ENCODE measurements at regions not wholly inside any gene's neighbourhood (a gene's known extent, or its start where the extent isn't known, plus 50 kb on each side); places are given as distances from the start of the nearest gene placed in this dataset.
A peak's percentile ranks its signal among the peaks of the same experiment; 100 is the strongest.

GRCh38 chr1:198888379-198888943 lies 249.6 kb downstream of the PTPRC start:
- H3K27me3 ChIP-seq (ENCODE audit: insufficient read depth, low read length) = no peaks in the 10 kb centered on the region
- DNase-seq (ENCODE audit: low read depth) (no peak), FAIRE-seq (peak; percentile 41)
- Mint-ChIP-seq H3K4me3 (ENCODE audit: unreplicated experiment) (no peak overlapping the region), H3K4me1 (ENCODE audit: low read depth, unreplicated experiment) (peaks cover 53% of the 10 kb centered on the region), H3K9me3 (ENCODE audit: unreplicated experiment) (peaks cover 1% of the 10 kb centered on the region), H3K27ac (ENCODE audit: unreplicated experiment) (no peak overlapping the region), H3K36me3 (ENCODE audit: low read depth, unreplicated experiment) (no peaks in the 10 kb centered on the region), H3K27me3 (ENCODE audit: low read depth, unreplicated experiment) (no peaks in the 10 kb centered on the region)
- peaks cover 13% of the 10 kb centered on the region for H3K36me3 ChIP-seq (ENCODE audit: insufficient read depth, low read length)
- no peaks in the 10 kb centered on the region for H3K9me3 ChIP-seq (ENCODE audit: insufficient read depth, low read depth, low read length)
- H4K20me1 ChIP-seq (ENCODE audit: insufficient read depth, low read length) = peaks cover 56% of the 10 kb centered on the region
- no peak overlapping the region for H3K27ac ChIP-seq (ENCODE audit: low read depth, low read length)
- H3K79me2 ChIP-seq (ENCODE audit: insufficient read depth, low read length) = peaks cover 97% of the 10 kb centered on the region
- no peak overlapping the region for H3K9ac ChIP-seq (ENCODE audit: low read length)
- no peak overlapping the region for H3K4me3 ChIP-seq (ENCODE audit: insufficient read depth, low read depth, low read length)
- H2AFZ ChIP-seq (ENCODE audit: low read depth, low read length) = no peak overlapping the region
- peak overlapping the region; percentile 2 for H3K4me2 ChIP-seq (ENCODE audit: low read length)
- peaks cover 35% of the 10 kb centered on the region for H3K4me1 ChIP-seq (ENCODE audit: insufficient read depth, low read length)
- TF ChIP-seq CTCF (IDR thresholded peaks at IDR 0.05; ENCODE audit: insufficient read depth, low read depth, low read length) = no peak

- peaks cover 1% of the 10 kb centered on the region for H3K9me3 Mint-ChIP-seq (ENCODE audit: unreplicated experiment)
- Histone ChIP-seq H3K9ac (ENCODE audit: low read length) (no peak overlapping the region), H3K4me1 (ENCODE audit: insufficient read depth, low read length) (peaks cover 41% of the 10 kb centered on the region), H4K20me1 (ENCODE audit: insufficient read depth, low read length) (peaks cover 60% of the 10 kb centered on the region), H3K27me3 (ENCODE audit: insufficient read depth, low read length) (no peaks in the 10 kb centered on the region), H3K27ac (ENCODE audit: low read depth, low read length) (no peak overlapping the region), H3K9me3 (ENCODE audit: insufficient read depth, low read depth, low read length) (no peaks in the 10 kb centered on the region), H3K4me2 (ENCODE audit: low read length) (no peak overlapping the region), H3K79me2 (ENCODE audit: insufficient read depth, low read length) (peaks cover 97% of the 10 kb centered on the region), H3K4me3 (ENCODE audit: insufficient read depth, low read depth, low read length) (no peak overlapping the region), H3K36me3 (ENCODE audit: insufficient read depth, low read length) (peaks cover 9% of the 10 kb centered on the region), H2AFZ (ENCODE audit: low read depth, low read length) (no peak overlapping the region)
- H3K4me3 Mint-ChIP-seq (ENCODE audit: unreplicated experiment) = no peak overlapping the region
- H3K4me1 Mint-ChIP-seq (ENCODE audit: low read depth, unreplicated experiment) = peaks cover 58% of the 10 kb centered on the region
- TF ChIP-seq EZH2 (IDR thresholded peaks at IDR 0.05; ENCODE audit: insufficient read depth, low read length) (no peak), CTCF (IDR thresholded peaks at IDR 0.05; ENCODE audit: insufficient read depth, low read depth, low read length) (no peak)
- DNase-seq (ENCODE audit: low read depth) (no peak), FAIRE-seq (no peak)
- no peaks in the 10 kb centered on the region for H3K36me3 Mint-ChIP-seq (ENCODE audit: low read depth, unreplicated experiment)
- H3K27ac Mint-ChIP-seq (ENCODE audit: unreplicated experiment) = no peak overlapping the region
- H3K27me3 Mint-ChIP-seq (ENCODE audit: low read depth, unreplicated experiment) = no peaks in the 10 kb centered on the region
Measured at GRCh38 chr1:198889101-198889500, 250.3 kb downstream of the PTPRC start.

- Histone ChIP-seq H3K27ac (ENCODE audit: low read depth, low read length) (peak overlapping the region; percentile 36), H3K4me1 (ENCODE audit: insufficient read depth, low read length) (peaks cover 43% of the 10 kb centered on the region), H3K36me3 (ENCODE audit: insufficient read depth, low read length) (peaks cover 8% of the 10 kb centered on the region), H3K4me3 (ENCODE audit: insufficient read depth, low read depth, low read length) (no peak overlapping the region), H4K20me1 (ENCODE audit: insufficient read depth, low read length) (peaks cover 60% of the 10 kb centered on the region), H3K79me2 (ENCODE audit: insufficient read depth, low read length) (peaks cover 97% of the 10 kb centered on the region), H3K27me3 (ENCODE audit: insufficient read depth, low read length) (no peaks in the 10 kb centered on the region), H3K9me3 (ENCODE audit: insufficient read depth, low read depth, low read length) (no peaks in the 10 kb centered on the region), H3K4me2 (ENCODE audit: low read length) (peak overlapping the region; percentile 52), H3K9ac (ENCODE audit: low read length) (no peak overlapping the region), H2AFZ (ENCODE audit: low read depth, low read length) (no peak overlapping the region)
- no peak for TF ChIP-seq CTCF (IDR thresholded peaks at IDR 0.05; ENCODE audit: insufficient read depth, low read depth, low read length)
- no peak for TF ChIP-seq EZH2 (IDR thresholded peaks at IDR 0.05; ENCODE audit: insufficient read depth, low read length)
- no peaks in the 10 kb centered on the region for H3K27me3 Mint-ChIP-seq (ENCODE audit: low read depth, unreplicated experiment)
- DNase-seq (ENCODE audit: low read depth) (no peak), FAIRE-seq (no peak)
- peaks cover 61% of the 10 kb centered on the region for H3K4me1 Mint-ChIP-seq (ENCODE audit: low read depth, unreplicated experiment)
- no peaks in the 10 kb centered on the region for H3K36me3 Mint-ChIP-seq (ENCODE audit: low read depth, unreplicated experiment)
- H3K4me3 Mint-ChIP-seq (ENCODE audit: unreplicated experiment) = no peak overlapping the region
- H3K9me3 Mint-ChIP-seq (ENCODE audit: unreplicated experiment) = no peaks in the 10 kb centered on the region
- H3K27ac Mint-ChIP-seq (ENCODE audit: unreplicated experiment) = no peak overlapping the region
Measured at GRCh38 chr1:198889749-198890148, 250.9 kb downstream of the PTPRC start.

Data from astrocyte (in vitro differentiated cells and primary cell).